HG03066 (cell line): ENCODE measurements at regions not wholly inside any gene's neighbourhood (a gene's known extent, or its start where the extent isn't known, plus 50 kb on each side); places are given as distances from the start of the nearest gene placed in this dataset.

Experiments
- ATAC-seq: cut with Tn5 transposase; IDR thresholded peaks from one replicate; pipeline ENCODE4 v1.9.1; 2021; ENCODE audit warnings: low read depth; ENCODE audit not compliant: unreplicated experiment

GRCh38 chr11:80010536-80010935, 569.7 kb upstream of the TENM4 start:
- no peak for ATAC-seq

- ATAC-seq = no peak
Observed at GRCh38 chr11:80009081-80009480, 568.3 kb upstream of the TENM4 start.

- ATAC-seq = no peak
Observed at GRCh38 chr11:80007616-80008015, 566.8 kb upstream of the TENM4 start.

- ATAC-seq = no peak
Observed at GRCh38 chr11:79990141-79990540, 549.3 kb upstream of the TENM4 start.

- ATAC-seq = no peak
Observed at GRCh38 chr11:79982185-79982584, 541.4 kb upstream of the TENM4 start.

- ATAC-seq = no peak
Observed at GRCh38 chr11:79980916-79981315, 540.1 kb upstream of the TENM4 start.

GRCh38 chr11:79973721-79974617, 533.1 kb upstream of the TENM4 start:
- no peak for ATAC-seq

GRCh38 chr11:79971255-79971654, 530.4 kb upstream of the TENM4 start:
- ATAC-seq = no peak

- ATAC-seq = no peak
Observed at GRCh38 chr11:79966592-79966991, 525.8 kb upstream of the TENM4 start.

GRCh38 chr11:79963856-79964645, 523.2 kb upstream of the TENM4 start:
- ATAC-seq = no peak

- no peak for ATAC-seq
Observed at GRCh38 chr11:79960461-79960860, 519.6 kb upstream of the TENM4 start.

GRCh38 chr11:79959318-79959717, 518.5 kb upstream of the TENM4 start:
- ATAC-seq = no peak

GRCh38 chr11:79957702-79958101, 516.9 kb upstream of the TENM4 start:
- no peak for ATAC-seq

- ATAC-seq = no peak
Observed at GRCh38 chr11:79956061-79956460, 515.2 kb upstream of the TENM4 start.

GRCh38 chr11:79953629-79954028, 512.8 kb upstream of the TENM4 start:
- ATAC-seq = no peak

- no peak for ATAC-seq
Observed at GRCh38 chr11:79950741-79951140, 509.9 kb upstream of the TENM4 start.

GRCh38 chr11:79950172-79950571, 509.3 kb upstream of the TENM4 start:
- ATAC-seq = no peak

GRCh38 chr11:79949574-79949973, 508.7 kb upstream of the TENM4 start:
- ATAC-seq = no peak

- no peak for ATAC-seq
Observed at GRCh38 chr11:79942646-79943045, 501.8 kb upstream of the TENM4 start.

GRCh38 chr11:79942090-79942489, 501.3 kb upstream of the TENM4 start:
- no peak for ATAC-seq

GRCh38 chr11:79940974-79941735, 500.3 kb upstream of the TENM4 start:
- ATAC-seq = no peak
